Activated CD4-positive, alpha-beta memory T cell treated with anti-CD3 and anti-CD28 coated beads for 36 hours (primary cell): ENCODE measurements at regions not wholly inside any gene's neighbourhood (a gene's known extent, or its start where the extent isn't known, plus 50 kb on each side); places are given as distances from the start of the nearest gene placed in this dataset.
"Not testable (repeated sequence)": the region's sequence is repeated elsewhere in the genome, so short reads cannot be mapped to it uniquely, and the experiment has no call there.

ENCODE experiments used
- CTCF ChIA-PET: fragments of 350-600 bp; sonication (Branson Sonifier 250); formaldehyde crosslinking; loops from one replicate; lab custom pipeline; 2021; ENCODE audit warnings: antibody characterized with exemption, inconsistent platforms; lab: Charles Lee
- POLR2A ChIA-PET: fragments of 350-600 bp; sonication (Branson Sonifier 250); formaldehyde crosslinking; loops from one replicate; lab custom pipeline; 2021; ENCODE audit warnings: antibody characterized with exemption; lab: Charles Lee
- DNase-seq: peaks from one replicate; pipeline ENCODE4 v3.0.0-alpha.2; 2020
- H3K27ac Mint-ChIP-seq: one replicate; pipeline ENCODE4 v1.8.0; 2021; ENCODE audit warnings: mixed read lengths
- H3K27me3 Mint-ChIP-seq: one replicate; pipeline ENCODE4 v1.8.0; 2021; ENCODE audit warnings: mixed read lengths
- H3K36me3 Mint-ChIP-seq: one replicate; pipeline ENCODE4 v1.8.0; 2021; ENCODE audit warnings: mixed read lengths
- H3K4me1 Mint-ChIP-seq: one replicate; pipeline ENCODE4 v1.8.0; 2021; ENCODE audit warnings: low read depth, mixed read lengths
- H3K4me3 Mint-ChIP-seq: one replicate; pipeline ENCODE4 v1.8.0; 2021; ENCODE audit warnings: mild to moderate bottlenecking, mixed read lengths
- H3K9me3 Mint-ChIP-seq: one replicate; pipeline ENCODE4 v1.8.0; 2021; ENCODE audit warnings: mixed read lengths
- intact Hi-C: fragments of 100-400 bp; cut with micrococcal nuclease; formaldehyde crosslinking; loops from one replicate; pipeline ENCODE4 v1.15.1; 2023

DNA sequence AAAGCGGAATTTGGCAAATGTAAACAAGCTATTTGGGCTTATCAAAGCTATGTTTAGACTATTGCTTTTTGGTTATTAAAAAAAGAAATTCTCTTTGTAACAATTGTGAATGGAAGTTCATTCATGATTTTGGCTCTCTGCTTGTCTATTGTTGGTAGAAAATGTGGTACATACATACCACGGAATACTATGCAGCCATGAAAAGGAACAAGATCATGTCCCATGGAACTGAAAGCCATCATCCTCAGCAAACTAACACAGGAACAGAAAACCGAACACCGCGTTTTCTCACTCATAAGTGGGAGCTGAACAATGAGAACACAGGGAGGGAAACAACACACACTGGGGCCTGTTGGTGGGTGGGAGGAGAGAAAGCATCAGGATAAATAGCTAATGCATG lies 465.4 kb downstream of the SETD4 start:
- Mint-ChIP-seq H3K4me3 (no peak overlapping the region), H3K27me3 (peaks cover 22% of the 10 kb centered on the region), H3K4me1 (no peaks in the 10 kb centered on the region), H3K27ac (no peak overlapping the region), H3K36me3 (no peaks in the 10 kb centered on the region), H3K9me3 (no peaks in the 10 kb centered on the region)
- intact Hi-C loops = no loop called here
- POLR2A ChIA-PET = no interaction called here
- CTCF ChIA-PET = no interaction called here
- no peak for DNase-seq

DNA sequence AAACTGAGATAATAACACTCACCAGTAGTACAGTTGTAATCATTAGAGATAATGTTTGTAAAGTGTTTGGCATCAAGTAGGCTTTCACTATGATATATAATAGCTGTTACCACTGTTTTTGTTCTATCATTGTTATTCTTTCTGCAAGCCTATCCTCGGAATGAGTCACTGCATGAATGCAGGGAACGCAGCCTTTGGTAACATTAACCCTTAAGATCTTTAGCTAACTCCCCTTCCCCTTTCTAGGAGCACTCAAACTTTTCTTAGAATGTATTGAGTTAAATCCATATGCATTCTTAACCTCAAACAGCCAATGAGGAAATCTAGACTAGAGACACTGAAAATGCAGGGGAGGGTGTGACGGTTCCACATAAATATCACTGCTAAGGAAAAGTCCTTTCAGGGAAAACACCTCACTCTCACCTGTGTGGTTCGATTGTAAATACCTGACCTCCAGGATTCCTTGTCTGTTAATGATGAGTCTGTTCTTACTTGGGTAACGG lies 467.3 kb downstream of the SETD4 start:
- ChIA-PET POLR2A (no interaction called here), CTCF (interaction anchor here (1.5 kb wide), 1 partner anchor 15 kb away, joined by 3 read pairs; no protein-coding TSS in a partner anchor)
- DNase-seq = no peak
- Mint-ChIP-seq H3K36me3 (no peaks in the 10 kb centered on the region), H3K4me3 (no peak overlapping the region), H3K27ac (no peak overlapping the region), H3K27me3 (peaks cover 22% of the 10 kb centered on the region), H3K4me1 (no peaks in the 10 kb centered on the region), H3K9me3 (no peaks in the 10 kb centered on the region)
- intact Hi-C loops = no loop called here

DNA sequence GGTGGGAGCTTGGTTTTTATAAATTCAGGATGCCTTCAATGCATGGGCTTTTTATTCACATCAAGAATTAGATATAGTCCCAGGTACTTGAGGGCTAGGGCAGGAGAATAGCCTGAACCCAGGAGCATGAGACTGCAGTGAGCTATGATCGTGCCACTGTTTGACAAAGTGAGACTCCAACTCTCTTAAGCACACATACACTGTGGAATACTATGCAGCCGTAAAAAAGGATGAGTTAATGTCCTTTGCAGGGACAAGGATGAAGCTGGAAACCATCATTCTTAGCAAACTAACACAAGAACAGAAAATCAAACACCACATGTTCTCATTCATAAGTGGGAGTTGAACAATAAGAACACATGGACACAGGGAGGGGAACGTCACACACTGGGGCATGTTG lies 470.0 kb downstream of the SETD4 start:
- H3K4me1 Mint-ChIP-seq, H3K27ac Mint-ChIP-seq, intact Hi-C loops, H3K36me3 Mint-ChIP-seq, CTCF ChIA-PET, H3K9me3 Mint-ChIP-seq, H3K4me3 Mint-ChIP-seq, POLR2A ChIA-PET, DNase-seq: not testable (repeated sequence)
- peaks cover 39% of the 10 kb centered on the region for H3K27me3 Mint-ChIP-seq

DNA sequence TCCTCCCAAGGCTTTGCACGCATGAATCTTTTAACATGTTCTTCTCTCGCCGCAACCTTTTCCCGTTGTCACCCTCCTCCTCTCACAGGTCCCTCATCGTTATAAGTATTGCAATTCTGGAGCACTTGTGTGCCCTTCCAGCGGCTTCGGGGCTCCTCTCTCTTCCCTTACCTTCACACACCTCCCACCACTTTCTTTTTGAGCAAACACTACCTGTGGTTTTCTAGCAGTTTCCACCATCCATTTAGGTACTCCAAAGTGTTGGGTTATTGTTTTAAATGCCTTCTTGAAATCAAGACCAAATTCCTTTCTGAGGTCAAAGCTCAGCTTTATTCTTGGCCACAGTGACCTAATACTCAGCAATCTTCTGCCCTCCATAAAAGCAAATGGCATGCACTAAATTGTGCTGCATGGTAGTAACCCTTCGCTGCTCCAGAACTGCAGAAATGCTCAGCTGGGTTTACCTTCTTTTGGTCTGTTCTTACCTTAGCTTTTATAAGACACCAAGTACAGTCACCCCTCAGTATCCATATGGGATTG lies 472.4 kb downstream of the SETD4 start:
- ChIA-PET CTCF (no interaction called here), POLR2A (no interaction called here)
- Mint-ChIP-seq H3K9me3 (no peaks in the 10 kb centered on the region), H3K4me3 (no peak overlapping the region), H3K27me3 (peaks cover 40% of the 10 kb centered on the region), H3K27ac (no peak overlapping the region), H3K36me3 (no peaks in the 10 kb centered on the region), H3K4me1 (peaks cover 5% of the 10 kb centered on the region)
- intact Hi-C loops = no loop called here
- no peak for DNase-seq

DNA sequence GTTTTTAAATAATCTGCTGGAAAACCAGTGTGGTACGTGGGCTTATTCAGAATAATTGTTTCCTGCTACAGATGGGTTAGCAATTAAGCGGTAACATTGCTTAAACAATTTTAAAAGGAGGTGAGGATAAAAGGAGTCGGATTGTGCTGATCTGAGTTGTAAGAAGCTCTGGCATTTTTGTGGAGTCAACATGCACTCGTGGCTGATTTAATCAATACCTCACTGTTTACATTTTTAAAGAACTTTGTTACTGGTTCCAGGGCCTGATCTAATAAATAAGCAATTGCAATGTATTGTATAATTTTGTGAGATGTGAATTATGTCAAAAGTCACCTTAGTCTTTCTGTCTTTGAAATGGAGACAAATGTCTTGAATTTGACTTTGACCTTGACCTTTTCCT lies 474.0 kb downstream of the SETD4 start:
- DNase-seq = no peak
- CTCF ChIA-PET = no interaction called here
- POLR2A ChIA-PET = no interaction called here
- Mint-ChIP-seq H3K27me3 (peaks cover 40% of the 10 kb centered on the region), H3K36me3 (no peaks in the 10 kb centered on the region), H3K4me1 (peaks cover 10% of the 10 kb centered on the region), H3K4me3 (no peak overlapping the region), H3K9me3 (no peaks in the 10 kb centered on the region), H3K27ac (no peak overlapping the region)
- intact Hi-C loops = no loop called here

DNA sequence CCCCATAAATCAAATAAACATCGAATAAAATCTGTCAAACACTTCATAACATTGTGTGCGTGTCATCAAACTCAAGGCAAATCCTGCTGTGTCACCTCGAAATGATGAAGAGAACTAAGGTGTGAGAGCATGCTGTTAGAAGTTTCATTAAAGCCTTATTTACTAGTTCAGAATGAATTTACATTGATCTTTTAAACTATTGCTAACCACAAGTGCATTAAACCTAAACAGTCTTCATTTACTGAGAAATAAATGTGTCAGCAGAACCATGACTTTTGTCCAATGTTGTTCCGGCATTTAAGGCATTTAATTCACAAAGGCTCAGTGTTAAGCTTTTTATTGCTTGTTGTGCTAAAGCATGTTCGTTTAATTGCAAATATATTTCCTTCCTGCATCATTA lies 474.4 kb downstream of the SETD4 start:
- Mint-ChIP-seq H3K27me3 (peaks cover 44% of the 10 kb centered on the region), H3K4me1 (peaks cover 10% of the 10 kb centered on the region), H3K36me3 (no peaks in the 10 kb centered on the region), H3K27ac (no peak overlapping the region), H3K9me3 (no peaks in the 10 kb centered on the region), H3K4me3 (no peak overlapping the region)
- intact Hi-C loops = no loop called here
- DNase-seq = no peak
- ChIA-PET POLR2A (no interaction called here), CTCF (no interaction called here)

DNA sequence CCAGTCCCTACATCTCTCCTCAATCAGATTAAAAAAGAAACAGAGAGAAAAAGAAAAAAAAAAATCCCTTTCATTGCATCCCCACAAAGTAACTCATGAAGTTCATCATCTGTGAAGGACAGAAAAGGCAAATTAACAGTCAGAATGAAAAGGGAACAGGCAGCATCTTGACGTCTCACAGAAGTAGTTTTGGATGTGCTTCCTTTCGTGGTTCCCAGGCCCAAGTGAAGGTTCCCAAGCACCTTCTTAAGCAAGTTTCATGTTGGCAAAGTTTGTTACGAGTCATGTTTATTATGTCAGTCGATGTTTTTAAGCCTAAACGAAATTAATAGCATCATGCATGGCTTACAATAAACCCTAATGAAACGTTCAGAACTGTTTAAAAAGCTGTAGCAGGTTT lies 475.2 kb downstream of the SETD4 start:
- no peak overlapping the region for H3K27ac Mint-ChIP-seq
- H3K36me3 Mint-ChIP-seq = no peaks in the 10 kb centered on the region
- intact Hi-C loops = no loop called here
- CTCF ChIA-PET = no interaction called here
- POLR2A ChIA-PET = no interaction called here
- no peak overlapping the region for H3K4me3 Mint-ChIP-seq
- H3K9me3 Mint-ChIP-seq = no peaks in the 10 kb centered on the region
- H3K4me1 Mint-ChIP-seq = peaks cover 16% of the 10 kb centered on the region
- DNase-seq = no peak
- peaks cover 43% of the 10 kb centered on the region for H3K27me3 Mint-ChIP-seq

DNA sequence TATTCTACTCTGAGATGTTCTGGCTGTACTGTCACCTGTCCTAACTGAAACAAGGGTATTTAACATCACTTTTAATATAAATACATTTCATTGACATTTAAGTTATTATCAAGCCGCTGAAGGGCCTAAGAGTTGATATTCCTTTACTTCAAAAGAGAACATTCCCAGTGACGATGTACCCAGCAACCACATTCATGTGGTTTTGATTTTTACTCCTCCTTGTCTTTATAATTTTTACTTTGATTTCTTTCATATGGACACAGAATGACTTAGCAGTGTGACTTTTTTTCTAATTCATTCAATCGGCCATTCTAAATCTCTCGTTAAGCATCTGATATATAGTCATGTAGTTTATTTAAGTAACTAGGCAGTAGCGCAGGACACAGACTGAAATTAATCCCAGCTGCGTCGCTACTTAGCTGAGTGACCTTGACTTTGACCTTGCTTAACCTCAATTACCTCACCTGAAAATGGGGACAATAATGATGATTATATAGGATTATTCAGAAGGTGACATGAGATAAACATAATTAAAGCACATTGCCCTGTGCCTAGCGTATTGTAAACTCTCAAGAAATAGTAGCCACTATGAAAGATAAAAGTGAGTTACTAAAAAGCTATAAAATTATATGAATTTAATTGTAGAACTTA lies 476.6 kb downstream of the SETD4 start:
- DNase-seq = no peak
- ChIA-PET POLR2A (no interaction called here), CTCF (no interaction called here)
- H3K36me3 Mint-ChIP-seq = no peaks in the 10 kb centered on the region
- H3K4me3 Mint-ChIP-seq = no peak overlapping the region
- H3K27me3 Mint-ChIP-seq = peaks cover 36% of the 10 kb centered on the region
- no peaks in the 10 kb centered on the region for H3K9me3 Mint-ChIP-seq
- intact Hi-C loops = no loop called here
- no peak overlapping the region for H3K27ac Mint-ChIP-seq
- peaks cover 30% of the 10 kb centered on the region for H3K4me1 Mint-ChIP-seq

DNA sequence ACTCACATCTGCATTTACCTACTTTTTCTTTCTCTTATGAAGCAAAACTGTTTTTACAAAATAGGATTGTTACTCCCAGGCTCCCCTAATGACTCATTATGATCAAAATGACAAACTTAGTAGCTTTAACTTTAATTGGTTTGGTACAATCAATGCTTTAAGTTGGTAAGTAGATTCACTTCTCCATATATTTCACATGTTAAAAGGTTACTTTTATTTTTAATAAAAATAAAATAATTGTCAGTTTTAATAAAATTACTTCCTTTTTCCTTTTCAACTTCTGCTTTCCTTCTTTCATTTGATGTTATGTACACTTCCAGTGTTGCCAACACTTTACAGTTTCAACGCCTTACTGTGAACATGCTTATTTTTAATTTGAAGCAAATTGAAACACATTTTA lies 477.6 kb downstream of the SETD4 start:
- CTCF ChIA-PET = no interaction called here
- no peak overlapping the region for H3K27ac Mint-ChIP-seq
- POLR2A ChIA-PET = interaction anchor here (0.5 kb wide), 1 partner anchor 302 kb away, joined by 3 read pairs; no protein-coding TSS in a partner anchor
- peaks cover 30% of the 10 kb centered on the region for H3K27me3 Mint-ChIP-seq
- peaks cover 31% of the 10 kb centered on the region for H3K4me1 Mint-ChIP-seq
- intact Hi-C loops = no loop called here
- no peak overlapping the region for H3K4me3 Mint-ChIP-seq
- no peaks in the 10 kb centered on the region for H3K9me3 Mint-ChIP-seq
- no peak for DNase-seq
- no peaks in the 10 kb centered on the region for H3K36me3 Mint-ChIP-seq

DNA sequence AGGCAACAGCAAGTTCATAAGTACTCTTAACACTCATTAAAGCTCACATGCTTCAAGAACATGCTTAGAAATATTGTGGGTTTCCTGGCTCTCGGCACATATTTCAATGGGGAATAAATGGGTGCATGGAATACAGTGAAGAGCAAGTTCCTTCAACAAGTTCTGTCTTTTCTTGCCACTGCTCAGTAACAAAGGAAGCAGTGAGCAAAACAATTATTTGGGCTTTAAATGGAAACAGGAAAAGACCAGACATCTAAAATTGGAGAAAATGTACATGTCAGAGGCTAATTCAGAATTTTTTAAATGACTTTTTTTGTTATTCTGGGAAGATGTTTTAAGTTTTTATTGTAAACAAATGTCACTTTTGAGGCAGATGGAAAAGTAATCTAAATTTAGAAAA lies 478.7 kb downstream of the SETD4 start:
- POLR2A ChIA-PET = no interaction called here
- peaks cover 30% of the 10 kb centered on the region for H3K4me1 Mint-ChIP-seq
- CTCF ChIA-PET = interaction anchor here (1.3 kb wide), 1 partner anchor 836 kb away, joined by 3 read pairs; no protein-coding TSS in a partner anchor
- H3K36me3 Mint-ChIP-seq = no peaks in the 10 kb centered on the region
- intact Hi-C loops = no loop called here
- H3K4me3 Mint-ChIP-seq = no peak overlapping the region
- DNase-seq = no peak
- H3K27ac Mint-ChIP-seq = no peak overlapping the region
- H3K27me3 Mint-ChIP-seq = peaks cover 22% of the 10 kb centered on the region
- no peaks in the 10 kb centered on the region for H3K9me3 Mint-ChIP-seq

DNA sequence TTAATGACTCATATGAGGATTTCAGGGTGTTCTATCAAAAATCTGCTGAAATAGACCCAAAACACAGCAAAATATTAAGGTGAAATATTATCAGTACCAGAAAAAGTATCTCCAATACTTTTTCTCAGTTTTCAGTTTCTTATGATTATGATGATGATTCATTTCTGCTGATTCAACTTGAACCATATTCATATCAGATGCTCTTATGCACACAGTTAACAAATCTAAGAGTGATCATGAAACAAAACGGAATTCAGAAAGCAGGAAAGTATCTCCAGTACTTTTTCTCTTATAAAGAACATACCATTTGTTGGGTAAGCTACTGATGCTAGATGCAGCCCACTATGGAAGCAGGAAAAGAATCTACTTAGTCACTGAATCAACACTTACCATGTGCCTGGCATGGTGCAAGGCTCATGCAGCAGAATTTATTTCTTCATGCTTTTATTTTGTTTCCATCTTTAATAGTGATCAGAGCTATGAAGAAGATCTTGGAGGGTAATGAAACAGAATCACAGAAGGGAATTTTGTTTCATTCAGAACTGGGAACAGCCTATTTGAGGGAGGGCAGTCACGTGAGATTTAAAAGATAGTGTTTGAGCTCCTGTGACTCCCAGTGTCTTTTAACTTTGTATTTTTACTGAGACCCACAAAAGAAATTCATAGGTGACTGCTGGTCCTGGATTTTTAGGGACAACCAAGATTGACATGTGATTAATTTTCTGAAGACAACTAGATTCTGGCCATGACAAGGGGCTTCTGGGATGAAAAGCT lies 480.6 kb downstream of the SETD4 start:
- H3K36me3 Mint-ChIP-seq = no peaks in the 10 kb centered on the region
- no peak overlapping the region for H3K4me3 Mint-ChIP-seq
- peaks cover 20% of the 10 kb centered on the region for H3K27me3 Mint-ChIP-seq
- ChIA-PET CTCF (interaction anchor here (1.0 kb wide), 1 partner anchor 73 kb away, joined by 3 read pairs; no protein-coding TSS in a partner anchor), POLR2A (interaction anchor here (0.6 to 1.4 kb wide), 2 partner anchors 684 to 691 kb away, joined by 3 read pairs; no protein-coding TSS in a partner anchor)
- peak overlapping the region; percentile 72 for H3K27ac Mint-ChIP-seq
- intact Hi-C loops = loop anchor here (1.0 to 2.0 kb wide), 2 partner anchors 51 to 237 kb away; no protein-coding TSS in a partner anchor
- peaks cover 30% of the 10 kb centered on the region for H3K4me1 Mint-ChIP-seq
- H3K9me3 Mint-ChIP-seq = no peaks in the 10 kb centered on the region
- no peak for DNase-seq

DNA sequence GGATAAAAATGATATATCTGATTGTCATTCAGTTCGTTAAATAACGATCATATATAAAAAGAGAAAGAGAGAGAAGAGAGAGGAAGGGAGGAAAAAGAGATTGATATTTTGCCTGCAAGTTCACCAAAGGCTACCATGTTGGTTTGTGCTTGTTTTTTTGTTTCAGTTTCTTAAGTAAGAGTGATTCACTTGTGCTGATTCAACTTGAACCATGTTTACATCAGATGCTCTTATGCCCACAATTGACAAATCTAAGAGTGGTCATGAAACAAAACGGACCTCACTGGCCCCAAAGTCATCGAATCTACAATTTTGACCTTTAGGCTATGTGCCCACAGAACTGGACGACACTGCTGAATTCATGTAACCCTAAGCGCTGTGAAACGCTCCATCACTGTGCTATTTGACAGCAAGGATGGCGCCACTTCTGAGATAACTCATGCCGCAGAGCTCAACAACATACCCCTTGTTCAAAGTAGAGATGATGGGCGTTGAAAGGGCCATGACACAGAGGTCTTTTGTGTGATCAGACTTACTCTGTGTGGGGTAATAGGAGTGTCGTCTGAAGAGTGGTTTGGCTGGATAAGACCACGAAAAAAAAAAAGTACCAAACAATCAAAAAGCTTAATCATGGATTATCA lies 481.4 kb downstream of the SETD4 start:
- no peaks in the 10 kb centered on the region for H3K36me3 Mint-ChIP-seq
- intact Hi-C loops = loop anchor here (1.0 to 2.0 kb wide), 2 partner anchors 51 to 236 kb away; no protein-coding TSS in a partner anchor
- peak; percentile 27 for DNase-seq
- H3K27ac Mint-ChIP-seq = peak overlapping the region; percentile 72
- H3K27me3 Mint-ChIP-seq = peaks cover 17% of the 10 kb centered on the region
- no peak overlapping the region for H3K4me3 Mint-ChIP-seq
- H3K9me3 Mint-ChIP-seq = no peaks in the 10 kb centered on the region
- ChIA-PET POLR2A (interaction anchor here (0.6 to 1.4 kb wide), 2 partner anchors 683 to 691 kb away, joined by 3 read pairs; no protein-coding TSS in a partner anchor), CTCF (no interaction called here)
- H3K4me1 Mint-ChIP-seq = peaks cover 30% of the 10 kb centered on the region
